GM19351 (cell line): ENCODE measurements at regions not wholly inside any gene's neighbourhood (a gene's known extent, or its start where the extent isn't known, plus 50 kb on each side); places are given as distances from the start of the nearest gene placed in this dataset.
A peak's percentile ranks its signal among the peaks of the same experiment; 100 is the strongest.
"Not testable (repeated sequence)": the region's sequence is repeated elsewhere in the genome, so short reads cannot be mapped to it uniquely, and the experiment has no call there.

Experiments used
- ATAC-seq: cut with Tn5 transposase; IDR thresholded peaks from one replicate; pipeline ENCODE4 v1.9.1; 2021; ENCODE audit warnings: mild to moderate bottlenecking, moderate library complexity; ENCODE audit not compliant: unreplicated experiment

DNA sequence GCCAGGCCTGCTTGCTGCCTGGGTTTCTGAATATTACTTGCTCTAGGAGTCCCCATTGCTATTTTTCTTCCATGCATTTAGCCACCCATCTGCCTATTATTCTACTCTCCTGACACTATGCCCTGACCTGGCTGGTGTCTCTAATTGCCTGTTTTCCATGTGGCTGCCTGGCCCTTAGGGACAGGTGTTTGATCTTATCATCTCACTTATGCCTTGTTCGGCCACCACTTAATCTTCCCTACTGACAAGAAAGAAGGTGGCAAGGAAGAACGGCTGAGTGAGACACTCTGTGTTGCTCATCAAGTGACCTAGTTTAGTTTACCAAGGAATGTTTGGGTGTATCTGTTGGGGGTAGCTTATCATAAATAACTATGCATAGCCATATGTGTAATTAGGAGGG is 50.4 kb upstream of the RAPH1 start:
- no peak for ATAC-seq

DNA sequence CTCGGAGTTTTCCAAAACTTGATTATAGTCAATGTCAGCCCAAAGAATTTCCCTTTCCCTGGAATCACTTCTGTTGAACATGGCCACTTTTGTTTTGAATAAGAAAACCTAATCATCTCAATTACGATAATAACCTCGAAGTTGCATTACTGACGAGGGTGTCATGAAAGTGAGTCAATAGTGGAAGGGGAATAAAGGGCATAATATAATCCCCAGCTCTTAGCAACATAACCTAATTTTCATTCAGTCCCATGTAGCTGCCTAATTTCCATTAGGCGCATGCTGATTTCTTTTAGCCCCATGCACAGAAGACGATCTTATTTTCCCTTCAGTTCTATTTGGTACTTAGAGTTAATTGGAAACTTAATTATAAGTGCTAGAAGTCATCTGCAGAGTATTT is 51.1 kb upstream of the RAPH1 start:
- no peak for ATAC-seq

DNA sequence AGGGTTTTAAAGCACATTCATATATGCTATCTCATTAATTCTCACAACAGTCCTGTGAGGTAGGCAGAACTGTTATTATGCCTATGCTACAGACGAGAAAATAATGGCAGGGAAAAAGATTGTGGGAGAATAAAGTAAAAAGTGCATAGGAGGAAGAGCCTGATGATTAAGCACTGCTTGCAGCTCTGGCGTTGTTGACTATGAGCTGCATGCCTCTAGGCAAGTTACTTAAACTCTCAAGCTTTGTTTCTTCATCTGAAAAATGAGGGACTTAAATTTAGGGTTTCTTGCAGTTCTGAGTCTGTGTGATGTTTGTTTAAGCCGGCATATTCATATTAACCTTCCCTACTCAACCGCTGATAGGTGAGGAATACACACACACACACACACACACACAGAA is 51.6 kb upstream of the RAPH1 start:
- ATAC-seq = no peak

DNA sequence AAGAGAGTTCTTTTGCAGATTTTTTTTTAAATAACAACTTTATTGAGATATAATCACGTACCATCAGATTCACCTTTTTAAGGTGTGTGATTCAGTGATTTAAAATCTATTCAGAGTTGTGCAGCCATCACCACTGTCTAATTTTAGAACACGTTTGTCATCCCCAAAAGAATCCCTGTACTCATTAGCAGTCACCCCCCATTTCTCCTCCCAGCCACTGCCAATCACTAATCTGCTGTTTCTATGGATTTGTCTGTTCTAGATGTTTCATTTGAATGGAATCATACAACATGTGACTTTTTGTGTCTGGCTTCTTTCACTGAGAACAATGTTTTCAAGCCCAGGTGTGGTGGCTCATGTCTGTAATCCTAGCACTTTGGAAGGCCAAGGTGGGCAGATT is 55.4 kb upstream of the RAPH1 start:
- ATAC-seq = no peak

- ATAC-seq = no peak
Observed at GRCh38 chr2:203591642-203592041, 56.5 kb upstream of the RAPH1 start.

- ATAC-seq = no peak
Observed at GRCh38 chr2:203592470-203592869, 57.4 kb upstream of the RAPH1 start.

DNA sequence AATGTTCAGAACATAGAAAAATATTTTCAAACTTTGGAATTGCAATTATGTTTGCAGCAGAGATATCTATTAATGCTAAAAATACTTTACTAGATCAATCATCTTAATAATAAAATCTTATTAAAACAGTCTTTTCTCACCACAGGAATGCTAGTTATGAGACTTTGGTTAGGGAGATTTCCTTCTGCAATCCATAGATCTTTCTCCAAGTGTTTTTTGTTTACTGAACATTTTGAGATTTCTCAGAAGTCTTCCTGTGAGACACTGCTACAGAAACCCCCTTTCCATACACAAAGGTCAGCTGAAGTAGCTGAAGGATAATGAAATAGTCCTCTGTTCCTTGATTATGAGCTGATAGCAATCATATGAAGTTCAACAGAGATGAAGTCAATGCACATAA is 59.4 kb upstream of the RAPH1 start:
- no peak for ATAC-seq

- no peak for ATAC-seq
Observed at GRCh38 chr2:203596183-203596582, 61.1 kb upstream of the RAPH1 start.

GRCh38 chr2:203599509-203599908 is 64.4 kb upstream of the RAPH1 start:
- ATAC-seq = peak; percentile 65

- ATAC-seq = no peak
Observed at GRCh38 chr2:203600286-203600685, 65.2 kb upstream of the RAPH1 start.

GRCh38 chr2:203603456-203604389 is 68.6 kb upstream of the RAPH1 start:
- ATAC-seq = no peak

- no peak for ATAC-seq
Observed at GRCh38 chr2:203605302-203605701, 70.2 kb upstream of the RAPH1 start.

DNA sequence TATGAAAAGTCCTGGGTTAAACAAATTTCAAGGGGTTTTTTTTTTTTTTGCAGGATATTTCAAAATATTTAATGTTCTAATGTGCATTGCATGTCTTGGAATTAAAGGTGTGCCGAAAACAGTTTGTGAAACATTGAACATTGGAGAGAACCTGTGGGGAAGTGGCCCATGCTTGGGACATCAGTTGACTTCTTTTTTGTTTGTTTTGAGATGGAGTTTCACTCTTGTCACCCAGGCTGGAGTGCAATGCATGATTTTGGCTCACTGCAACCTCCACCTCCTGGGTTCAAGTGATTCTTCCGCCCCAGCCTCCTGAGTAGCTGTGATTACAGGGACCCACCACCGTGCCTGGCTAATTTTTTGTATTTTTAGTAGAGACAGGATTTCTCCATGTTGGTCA is 71.0 kb upstream of the RAPH1 start:
- no peak for ATAC-seq

GRCh38 chr2:203610558-203610957 is 75.5 kb upstream of the RAPH1 start:
- ATAC-seq = no peak

- ATAC-seq = no peak
Observed at GRCh38 chr2:203612246-203612645, 77.1 kb upstream of the RAPH1 start.

GRCh38 chr2:203619267-203619878 is 84.3 kb upstream of the RAPH1 start:
- ATAC-seq = no peak

- ATAC-seq = no peak
Observed at GRCh38 chr2:203621981-203622515, 84.4 kb upstream of the CD28 start.

DNA sequence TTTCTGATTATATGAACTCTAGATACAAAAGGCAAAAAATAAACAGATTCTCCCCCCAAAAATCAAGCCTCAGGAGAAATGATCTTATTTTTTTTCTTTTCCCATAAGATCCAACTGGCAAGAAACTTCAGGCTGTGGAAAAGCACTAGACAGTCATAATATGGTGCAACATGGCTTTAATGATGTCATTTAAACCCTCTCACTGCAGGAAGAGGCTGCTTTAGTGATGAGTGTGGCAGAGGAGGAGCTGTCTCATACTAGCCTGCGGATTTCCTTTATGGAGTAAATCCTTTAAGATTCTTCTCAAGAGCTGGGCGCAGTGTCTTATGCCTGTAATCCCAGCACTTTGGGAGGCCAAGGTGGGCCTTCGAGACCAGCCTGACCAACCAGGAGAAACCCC is 83.3 kb upstream of the CD28 start:
- ATAC-seq = no peak

DNA sequence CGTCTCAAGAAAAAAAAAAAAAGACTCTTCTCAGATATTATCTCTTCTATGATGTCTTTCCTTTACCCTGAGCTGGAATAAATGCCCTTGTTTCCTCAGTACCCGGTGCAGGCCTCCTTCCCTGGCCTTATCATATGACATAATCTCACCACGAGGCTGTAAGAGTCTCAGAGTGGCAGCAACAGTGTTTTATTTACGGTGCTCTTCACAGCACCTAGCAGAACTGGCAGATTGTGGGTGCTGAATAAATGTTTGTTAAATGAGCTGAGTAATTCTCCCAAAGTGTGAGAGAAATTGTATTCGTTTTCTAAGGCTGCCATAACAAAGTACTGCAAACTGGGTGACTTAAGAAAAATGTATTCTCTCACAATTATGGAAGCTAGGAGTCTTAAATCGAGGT is 82.8 kb upstream of the CD28 start:
- ATAC-seq = no peak

GRCh38 chr2:203625701-203626100 is 80.7 kb upstream of the CD28 start:
- ATAC-seq = no peak

DNA sequence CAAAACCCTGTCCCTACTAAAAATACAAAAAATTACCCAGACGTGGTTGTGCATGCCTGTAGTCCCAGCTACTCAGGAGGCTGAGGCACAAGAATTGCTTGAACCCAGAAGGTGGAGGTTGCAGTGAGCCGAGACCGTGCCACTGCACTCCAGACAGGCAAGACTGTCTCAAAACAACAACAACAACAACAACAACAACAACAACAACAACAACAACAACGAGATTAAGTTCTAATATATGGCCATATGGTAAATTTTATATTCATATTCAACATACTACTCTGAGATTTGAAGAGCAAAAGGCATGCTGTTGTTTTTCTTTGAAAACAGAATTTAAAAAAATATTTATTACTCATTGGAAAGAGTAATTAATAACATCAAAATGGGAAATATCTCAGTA is 80.2 kb upstream of the CD28 start:
- not testable (repeated sequence) for ATAC-seq
